Panc1 (cell line): ENCODE measurements at regions not wholly inside any gene's neighbourhood (a gene's known extent, or its start where the extent isn't known, plus 50 kb on each side); places are given as distances from the start of the nearest gene placed in this dataset.

ENCODE experiments used
- POLR2AphosphoS5 ChIP-seq: IDR thresholded peaks from 2 replicates; pipeline ENCODE4 v1.6.1; 2012; ENCODE audit warnings: mild to moderate bottlenecking, low read depth, low read length, moderate library complexity
- REST ChIP-seq, 2 experiments: IDR thresholded peaks; 2 replicates each; pipeline ENCODE4 v1.6.1; 2011 to 2012; ENCODE audit warnings: low read depth in 2 of 2, control low read depth in 1 of 2, low read length in 1 of 2, mild to moderate bottlenecking in 1 of 2, moderate library complexity in 1 of 2; ENCODE audit not compliant: insufficient read depth in 1 of 2
- SIN3A ChIP-seq: IDR thresholded peaks from 2 replicates; pipeline ENCODE4 v1.6.1; 2012; ENCODE audit warnings: low read depth, mild to moderate bottlenecking, low read length, moderate library complexity, borderline replicate concordance; ENCODE audit not compliant: insufficient read depth
- TCF7L2 ChIP-seq: IDR thresholded peaks from 2 replicates; pipeline ENCODE4 v1.6.1; 2011; ENCODE audit warnings: mild to moderate bottlenecking, low read depth, low read length, inconsistent platforms
- TF ChIP-seq, protein P1 (sequence below): fragments of 450-650 bp; IDR thresholded peaks from 2 replicates; pipeline ENCODE4 v1.5.1; 2017; ENCODE audit warnings: mild to moderate bottlenecking

DNA sequence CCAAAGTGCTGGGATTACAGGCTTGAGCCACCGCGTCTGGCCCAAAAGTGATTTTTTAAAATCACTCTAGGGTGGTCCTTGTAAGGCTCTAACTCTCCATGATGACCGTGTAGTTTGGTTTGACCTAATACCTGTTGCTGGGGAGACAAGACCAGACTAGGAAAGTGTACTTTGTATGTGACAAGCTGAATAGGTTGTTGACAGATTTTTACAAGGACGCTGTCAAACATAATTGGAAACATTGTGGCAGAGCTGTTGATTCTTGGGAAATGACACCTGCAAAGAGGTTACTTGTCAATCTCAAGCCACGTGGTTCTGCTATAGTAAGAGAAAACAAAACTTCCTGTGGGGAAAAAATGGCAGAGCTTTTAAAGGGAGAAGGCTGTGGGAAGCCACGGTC lies 802.4 kb upstream of the HS3ST1 start:
- TF ChIP-seq, protein P1, sequence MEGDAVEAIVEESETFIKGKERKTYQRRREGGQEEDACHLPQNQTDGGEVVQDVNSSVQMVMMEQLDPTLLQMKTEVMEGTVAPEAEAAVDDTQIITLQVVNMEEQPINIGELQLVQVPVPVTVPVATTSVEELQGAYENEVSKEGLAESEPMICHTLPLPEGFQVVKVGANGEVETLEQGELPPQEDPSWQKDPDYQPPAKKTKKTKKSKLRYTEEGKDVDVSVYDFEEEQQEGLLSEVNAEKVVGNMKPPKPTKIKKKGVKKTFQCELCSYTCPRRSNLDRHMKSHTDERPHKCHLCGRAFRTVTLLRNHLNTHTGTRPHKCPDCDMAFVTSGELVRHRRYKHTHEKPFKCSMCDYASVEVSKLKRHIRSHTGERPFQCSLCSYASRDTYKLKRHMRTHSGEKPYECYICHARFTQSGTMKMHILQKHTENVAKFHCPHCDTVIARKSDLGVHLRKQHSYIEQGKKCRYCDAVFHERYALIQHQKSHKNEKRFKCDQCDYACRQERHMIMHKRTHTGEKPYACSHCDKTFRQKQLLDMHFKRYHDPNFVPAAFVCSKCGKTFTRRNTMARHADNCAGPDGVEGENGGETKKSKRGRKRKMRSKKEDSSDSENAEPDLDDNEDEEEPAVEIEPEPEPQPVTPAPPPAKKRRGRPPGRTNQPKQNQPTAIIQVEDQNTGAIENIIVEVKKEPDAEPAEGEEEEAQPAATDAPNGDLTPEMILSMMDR, result no peak
- no peak for TF ChIP-seq REST (IDR thresholded peaks at IDR 0.05; ENCODE audit: insufficient read depth in 1 of 2, low read depth in 2 of 2, low read length in 1 of 2)
- no peak for TF ChIP-seq SIN3A
- TF ChIP-seq TCF7L2, result no peak
- TF ChIP-seq POLR2AphosphoS5, result no peak
